Posterior vena cava (tissue), 2 donors: ENCODE measurements at regions not wholly inside any gene's neighbourhood (a gene's known extent, or its start where the extent isn't known, plus 50 kb on each side); places are given as distances from the start of the nearest gene placed in this dataset.

Experiments
- DNase-seq: peaks from one replicate; pipeline ENCODE4 v3.0.0-alpha.2; 2020; ENCODE audit warnings: low spot score
- intact Hi-C, 2 donors: fragments of 100-400 bp; cut with DNase I; formaldehyde crosslinking; loops; one replicate each; pipeline versions ENCODE4 v1.14.1 to v1.14.2; 2022 to 2023
- donor health status: DM: yes; HTN: yes; CAD: no.
- donor health status: DM: yes; HTN: yes; CAD: no.

GRCh38 chr9:2341956-2342355, 279.6 kb upstream of the VLDLR start:
- intact Hi-C loops: no loop called here
- no peak for DNase-seq

DNA sequence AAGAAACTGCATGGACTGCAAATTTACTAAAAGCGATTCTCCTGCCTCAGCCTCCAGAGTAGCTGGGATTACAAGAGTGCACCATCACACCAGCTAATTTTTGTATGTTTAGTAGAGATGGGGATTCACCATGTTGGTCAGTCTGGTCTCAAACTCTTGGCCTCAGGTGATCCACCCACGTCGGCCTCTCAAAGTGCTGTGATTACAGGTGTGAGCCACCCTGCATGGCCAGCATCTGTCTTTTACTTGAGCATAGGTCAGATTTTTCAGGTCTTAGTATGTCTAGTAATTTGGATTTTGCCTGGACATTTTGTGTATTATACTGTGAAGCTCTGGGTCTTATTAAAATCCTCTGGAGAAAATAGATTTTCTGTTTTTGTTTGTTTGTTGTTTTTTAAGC, 277.8 kb upstream of the VLDLR start:
- intact Hi-C loops: no loop called here
- DNase-seq: no peak

DNA sequence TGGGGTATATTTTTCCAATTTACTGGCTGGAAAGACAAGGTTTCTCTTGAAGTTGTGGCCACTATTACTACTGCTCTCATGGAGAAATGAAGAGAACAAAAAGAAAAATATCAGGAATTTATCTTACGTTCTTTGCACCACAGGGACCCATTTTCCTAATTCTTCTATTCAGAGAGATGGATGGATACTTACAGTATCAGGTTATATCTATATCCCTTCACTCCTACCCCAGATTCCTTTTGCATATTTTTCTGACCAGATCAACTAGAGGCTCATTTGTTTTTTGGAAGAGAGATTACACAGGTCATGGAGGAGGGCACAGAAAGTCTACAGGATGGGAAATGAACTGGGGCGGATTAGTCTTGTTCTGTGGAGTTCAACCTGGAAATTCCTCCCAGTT, 277.2 kb upstream of the VLDLR start:
- no peak for DNase-seq
- intact Hi-C loops: no loop called here

- DNase-seq: no peak
- intact Hi-C loops: no loop called here
These were observed 276.6 kb upstream of the VLDLR start for GRCh38 chr9:2345013-2345412.

DNA sequence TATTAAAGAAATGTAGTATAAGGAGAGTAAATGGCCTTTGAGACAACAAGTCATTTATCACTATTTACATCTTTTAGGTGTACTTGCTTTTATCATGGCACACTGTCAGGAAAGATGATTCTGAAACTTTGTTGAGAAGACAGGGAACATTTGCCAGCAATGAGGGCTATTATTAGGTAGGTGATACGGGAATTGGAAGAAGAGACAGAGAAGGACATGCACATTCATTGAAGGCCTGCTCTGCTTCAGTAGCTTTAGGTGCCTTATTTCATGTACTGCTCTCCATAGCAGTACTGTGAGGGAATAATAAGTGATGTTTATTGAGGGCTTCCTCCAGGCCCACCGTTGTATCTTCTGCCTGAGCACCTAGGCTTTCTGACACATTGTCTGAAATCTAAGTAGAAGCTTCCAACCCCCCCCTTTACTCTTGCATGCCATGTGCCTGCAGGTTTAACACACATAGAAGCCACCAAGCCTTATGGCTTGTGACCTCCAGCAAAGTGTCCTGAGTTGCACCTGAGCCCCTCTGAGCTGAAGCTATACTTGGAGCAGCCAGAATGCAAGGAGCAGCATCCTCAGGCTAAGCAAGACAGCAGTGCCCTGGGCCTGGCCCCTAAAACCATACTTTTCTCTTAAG, 275.2 kb upstream of the VLDLR start:
- intact Hi-C loops: no loop called here
- no peak for DNase-seq

- intact Hi-C loops: no loop called here
- DNase-seq: no peak
These were observed 270.3 kb upstream of the VLDLR start for GRCh38 chr9:2351324-2351723.

DNA sequence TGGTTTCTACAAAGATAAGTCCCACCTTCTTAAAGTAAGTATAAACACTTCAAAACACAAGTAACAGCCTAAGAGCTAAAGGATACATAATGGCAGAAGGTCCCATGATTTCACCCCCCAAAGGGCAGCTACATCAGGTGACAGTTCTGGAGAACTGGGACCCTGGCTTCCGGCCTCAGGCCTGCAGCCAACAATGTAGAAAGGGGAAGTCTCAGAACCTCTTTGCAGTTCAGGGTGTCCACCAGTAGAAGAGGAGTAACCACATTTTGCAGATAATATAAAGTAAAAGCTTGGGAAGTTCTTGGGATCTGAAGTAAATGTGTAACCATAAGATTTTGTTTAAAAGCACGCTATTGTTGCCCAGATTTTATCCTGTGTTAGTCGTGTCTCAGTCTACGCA, 267.4 kb upstream of the VLDLR start:
- intact Hi-C loops: no loop called here
- DNase-seq: no peak

GRCh38 chr9:2354856-2355696, 266.5 kb upstream of the VLDLR start:
- intact Hi-C loops: no loop called here
- DNase-seq: no peak

GRCh38 chr9:2355697-2355983, 265.9 kb upstream of the VLDLR start:
- intact Hi-C loops: no loop called here
- DNase-seq: no peak

DNA sequence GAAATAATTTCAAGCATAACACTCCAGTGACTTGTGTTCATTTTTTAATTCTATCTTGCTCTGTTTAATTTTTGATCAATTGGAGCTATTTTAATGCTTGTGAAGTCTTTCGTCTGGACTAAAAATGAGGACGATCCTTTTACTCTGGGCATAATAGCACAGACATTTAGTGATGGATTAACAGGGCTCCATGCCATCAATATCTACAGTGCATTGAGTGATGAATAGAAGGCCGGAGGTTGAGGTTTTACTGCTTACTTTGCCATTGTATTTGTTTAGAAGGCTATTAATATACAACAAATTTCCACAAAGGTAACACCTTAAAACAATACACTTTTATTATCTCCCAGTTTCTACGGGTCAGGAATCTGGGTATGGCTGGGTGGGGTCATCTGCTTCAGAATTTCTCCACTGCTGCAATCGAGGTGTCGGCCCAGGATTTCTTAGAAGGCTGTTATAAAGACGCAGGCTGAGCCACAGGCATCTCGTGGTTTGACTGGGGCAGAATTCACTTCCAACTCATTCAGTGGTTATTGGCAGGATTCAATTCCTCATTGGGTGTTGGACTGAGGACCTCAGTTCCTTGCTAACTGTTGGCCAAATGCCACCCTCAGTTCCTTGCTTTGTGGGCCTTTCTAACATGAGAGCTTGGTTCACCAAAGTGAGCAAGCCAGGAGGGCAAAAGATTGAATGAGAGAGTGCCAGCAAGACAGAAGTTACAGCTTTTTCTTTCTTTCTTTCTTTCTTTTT, 265.4 kb upstream of the VLDLR start:
- intact Hi-C loops: no loop called here
- DNase-seq: no peak

DNA sequence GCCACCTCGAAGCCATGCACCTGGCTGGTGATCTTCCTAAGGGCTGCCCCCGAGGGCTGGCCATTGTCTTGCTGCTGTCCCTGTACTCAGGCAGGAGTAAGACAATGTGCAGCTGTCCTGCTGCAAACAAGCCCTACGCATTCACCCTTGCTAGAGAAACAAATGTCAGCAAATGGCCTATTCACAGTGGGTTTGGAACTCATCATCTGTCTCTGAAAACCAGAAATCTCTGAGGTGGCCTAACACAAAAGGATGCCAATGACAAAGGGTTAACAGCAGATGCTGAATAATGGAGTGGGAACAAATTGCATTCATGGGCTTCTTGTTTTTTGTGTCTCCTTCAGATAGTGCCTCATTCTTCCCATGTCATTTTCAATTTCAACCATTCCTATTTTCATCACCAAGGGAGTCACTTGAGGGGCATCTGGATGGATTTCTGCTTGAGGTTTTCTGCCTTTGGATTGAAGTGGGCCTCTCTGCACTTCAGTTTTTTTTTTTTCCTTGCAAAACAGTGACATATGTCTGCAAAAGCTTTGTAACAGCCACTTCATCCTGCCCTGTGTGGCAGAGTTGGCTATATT, 261.6 kb upstream of the VLDLR start:
- intact Hi-C loops: no loop called here
- no peak for DNase-seq

GRCh38 chr9:2362150-2362549, 259.4 kb upstream of the VLDLR start:
- intact Hi-C loops: no loop called here
- DNase-seq: no peak

DNA sequence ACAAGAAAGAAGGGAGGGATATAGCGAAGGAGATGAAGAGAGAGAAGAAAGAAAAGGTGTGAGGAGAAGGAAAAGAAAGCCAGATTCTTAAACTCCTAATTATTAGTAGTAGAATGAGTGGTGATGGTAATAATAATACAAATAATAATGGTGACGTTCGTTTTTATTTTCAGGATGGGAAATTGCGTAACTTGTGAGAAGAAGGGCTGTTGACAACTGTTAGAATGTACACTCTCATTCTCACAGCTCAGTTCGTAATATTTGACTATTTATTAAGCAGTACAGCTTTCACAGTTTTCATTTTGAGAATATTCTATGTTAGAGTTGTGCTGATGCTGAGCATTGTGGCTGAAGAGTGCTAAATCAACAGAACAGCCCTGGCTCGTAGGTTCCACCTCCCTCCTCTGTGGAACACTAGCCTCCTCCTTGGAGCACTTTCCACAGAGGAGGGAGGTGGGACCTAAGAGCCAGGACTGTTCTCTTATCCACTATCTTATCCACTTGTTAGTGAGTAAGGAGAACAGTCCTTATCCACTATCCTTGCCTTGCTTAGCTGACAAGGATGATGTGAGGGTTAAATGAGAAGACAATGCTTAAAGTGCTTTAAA, 258.3 kb upstream of the VLDLR start:
- intact Hi-C loops: no loop called here
- no peak for DNase-seq

- DNase-seq: no peak
- intact Hi-C loops: no loop called here
These were observed 257.8 kb upstream of the VLDLR start for GRCh38 chr9:2363781-2364180.

DNA sequence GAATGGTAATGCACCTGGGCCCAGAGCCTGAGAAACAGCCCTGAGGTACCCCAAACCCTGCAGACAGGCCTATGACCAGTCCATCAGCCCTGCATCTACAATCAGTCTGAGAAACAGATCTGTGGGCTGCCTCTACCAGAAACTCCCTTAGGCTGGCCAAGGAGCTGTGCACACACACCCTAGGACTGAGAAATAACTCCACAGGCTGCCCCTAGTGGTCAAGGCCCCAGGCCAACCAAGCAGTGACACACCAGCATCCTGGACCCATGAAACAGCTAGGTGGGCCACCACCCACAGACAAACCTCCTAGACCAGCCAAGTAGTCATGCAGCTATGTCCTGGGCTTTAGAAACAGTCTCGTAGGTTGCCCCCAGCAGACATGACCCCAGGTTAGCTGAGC, 253.6 kb upstream of the VLDLR start:
- intact Hi-C loops: no loop called here
- no peak for DNase-seq

- no peak for DNase-seq
- intact Hi-C loops: no loop called here
These were observed 247.9 kb upstream of the VLDLR start for GRCh38 chr9:2373648-2374047.

GRCh38 chr9:2375114-2375513, 246.5 kb upstream of the VLDLR start:
- intact Hi-C loops: no loop called here
- DNase-seq: no peak

GRCh38 chr9:2377117-2377516, 244.5 kb upstream of the VLDLR start:
- intact Hi-C loops: no loop called here
- DNase-seq: no peak

DNA sequence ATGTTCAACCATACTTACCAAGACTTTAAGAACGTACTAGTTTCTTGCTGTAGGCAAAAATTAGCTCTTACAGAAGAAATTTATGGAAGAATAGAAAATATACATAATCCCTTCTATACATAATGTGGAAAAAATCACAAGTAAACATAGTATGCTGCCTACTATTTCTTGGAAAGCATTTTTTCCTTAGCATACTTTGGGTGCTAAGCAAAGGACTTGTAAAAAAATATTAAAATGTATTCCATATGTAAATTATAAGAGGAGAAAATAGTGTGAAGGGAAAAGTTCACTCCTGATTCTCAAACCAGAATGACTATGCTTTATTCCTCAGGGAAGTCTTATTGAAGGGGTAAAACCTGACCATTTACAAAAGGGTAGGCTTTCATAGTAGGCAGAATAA, 243.8 kb upstream of the VLDLR start:
- intact Hi-C loops: no loop called here
- DNase-seq: no peak

GRCh38 chr9:2378266-2378665, 243.3 kb upstream of the VLDLR start:
- no peak for DNase-seq
- intact Hi-C loops: no loop called here
